ENCODE measurements at regions not wholly inside any gene's neighbourhood (a gene's known extent, or its start where the extent isn't known, plus 50 kb on each side); places are given as distances from the start of the nearest gene placed in this dataset.

DNA sequence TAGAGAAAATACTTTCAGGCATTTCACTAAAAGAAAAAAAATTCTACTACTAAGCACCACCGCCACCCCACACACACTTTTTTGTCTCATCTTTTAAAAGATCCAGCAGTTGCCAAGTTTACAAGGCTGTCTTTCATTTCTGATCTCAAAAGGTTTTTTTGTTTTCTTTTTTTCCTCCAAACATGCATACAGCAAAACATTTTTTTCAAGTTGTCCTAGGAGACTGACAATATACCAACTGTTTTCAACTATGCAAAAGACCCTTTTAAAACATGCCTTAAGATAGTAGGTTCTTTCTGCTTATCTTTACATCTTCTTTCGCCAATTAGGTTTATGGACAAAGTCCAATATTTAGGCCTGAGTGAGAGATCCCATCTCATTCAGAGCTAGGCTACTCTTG, 65.2 kb downstream of the HMHB1 start:
- CTCF ChIA-PET = no interaction called here
- BruUV-seq (replicated peaks) = no TSS peak

DNA sequence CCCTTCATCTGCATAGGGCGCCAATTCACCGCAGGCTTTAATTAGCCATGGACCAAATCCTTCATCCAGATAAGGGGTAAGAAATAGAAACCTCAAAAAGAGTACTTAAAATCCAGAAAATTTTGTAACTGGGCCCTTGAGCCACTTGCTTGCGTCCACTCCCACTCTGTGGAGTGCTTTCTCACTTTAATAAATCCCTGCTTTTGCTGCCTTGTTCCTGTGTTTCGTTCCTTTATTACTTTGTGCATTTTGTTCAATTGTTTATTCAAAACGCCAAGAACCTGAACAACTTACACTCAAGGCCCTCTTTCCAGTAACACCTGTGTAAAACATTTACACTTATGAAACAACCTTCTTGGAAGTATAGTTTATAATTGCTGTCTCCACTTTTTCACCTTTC, 66.5 kb downstream of the HMHB1 start:
- peaks cover 7% of the 10 kb centered on the region for H3K4me1 Mint-ChIP-seq (ENCODE audit: low read depth, unreplicated experiment)
- H3K27me3 Mint-ChIP-seq (ENCODE audit: unreplicated experiment) = no peaks in the 10 kb centered on the region
- H3K27ac Mint-ChIP-seq (ENCODE audit: unreplicated experiment) = no peak overlapping the region
- H3K36me3 Mint-ChIP-seq (ENCODE audit: insufficient read depth, unreplicated experiment) = no peaks in the 10 kb centered on the region
- H3K9me3 Mint-ChIP-seq (ENCODE audit: low read depth, unreplicated experiment) = peaks cover 3% of the 10 kb centered on the region
- intact Hi-C loops (cut with micrococcal nuclease; ENCODE audit: unreplicated experiment) = no loop called here
- BruUV-seq (replicated peaks) = no TSS peak
- TF ChIP-seq, protein P1, sequence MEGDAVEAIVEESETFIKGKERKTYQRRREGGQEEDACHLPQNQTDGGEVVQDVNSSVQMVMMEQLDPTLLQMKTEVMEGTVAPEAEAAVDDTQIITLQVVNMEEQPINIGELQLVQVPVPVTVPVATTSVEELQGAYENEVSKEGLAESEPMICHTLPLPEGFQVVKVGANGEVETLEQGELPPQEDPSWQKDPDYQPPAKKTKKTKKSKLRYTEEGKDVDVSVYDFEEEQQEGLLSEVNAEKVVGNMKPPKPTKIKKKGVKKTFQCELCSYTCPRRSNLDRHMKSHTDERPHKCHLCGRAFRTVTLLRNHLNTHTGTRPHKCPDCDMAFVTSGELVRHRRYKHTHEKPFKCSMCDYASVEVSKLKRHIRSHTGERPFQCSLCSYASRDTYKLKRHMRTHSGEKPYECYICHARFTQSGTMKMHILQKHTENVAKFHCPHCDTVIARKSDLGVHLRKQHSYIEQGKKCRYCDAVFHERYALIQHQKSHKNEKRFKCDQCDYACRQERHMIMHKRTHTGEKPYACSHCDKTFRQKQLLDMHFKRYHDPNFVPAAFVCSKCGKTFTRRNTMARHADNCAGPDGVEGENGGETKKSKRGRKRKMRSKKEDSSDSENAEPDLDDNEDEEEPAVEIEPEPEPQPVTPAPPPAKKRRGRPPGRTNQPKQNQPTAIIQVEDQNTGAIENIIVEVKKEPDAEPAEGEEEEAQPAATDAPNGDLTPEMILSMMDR (IDR thresholded peaks at IDR 0.05; ENCODE audit: unreplicated experiment) = no peak
- CTCF ChIA-PET = interaction anchor here (0.7 kb wide), 1 partner anchor 9 kb away, joined by 3 read pairs; no protein-coding TSS in a partner anchor
- no peak overlapping the region for H3K4me3 Mint-ChIP-seq (ENCODE audit: low read depth, unreplicated experiment)
- no peak for DNase-seq

More for the DNA sequence above, 65.2 kb downstream of the HMHB1 start:
- H3K9me3 Mint-ChIP-seq (ENCODE audit: low read depth, unreplicated experiment) = peaks cover 3% of the 10 kb centered on the region
- intact Hi-C loops (cut with micrococcal nuclease; ENCODE audit: unreplicated experiment) = no loop called here
- H3K36me3 Mint-ChIP-seq (ENCODE audit: insufficient read depth, unreplicated experiment) = no peaks in the 10 kb centered on the region
- DNase-seq = no peak
- peaks cover 7% of the 10 kb centered on the region for H3K4me1 Mint-ChIP-seq (ENCODE audit: low read depth, unreplicated experiment)
- no peak overlapping the region for H3K4me3 Mint-ChIP-seq (ENCODE audit: low read depth, unreplicated experiment)
- H3K27ac Mint-ChIP-seq (ENCODE audit: unreplicated experiment) = no peak overlapping the region
- TF ChIP-seq, protein P1 (IDR thresholded peaks at IDR 0.05; ENCODE audit: unreplicated experiment) = no peak
- no peaks in the 10 kb centered on the region for H3K27me3 Mint-ChIP-seq (ENCODE audit: unreplicated experiment)

- peaks cover 7% of the 10 kb centered on the region for H3K4me1 Mint-ChIP-seq (ENCODE audit: low read depth, unreplicated experiment)
- no peaks in the 10 kb centered on the region for H3K27me3 Mint-ChIP-seq (ENCODE audit: unreplicated experiment)
- H3K36me3 Mint-ChIP-seq (ENCODE audit: insufficient read depth, unreplicated experiment) = no peaks in the 10 kb centered on the region
- BruUV-seq (replicated peaks) = no TSS peak
- no peak overlapping the region for H3K27ac Mint-ChIP-seq (ENCODE audit: unreplicated experiment)
- TF ChIP-seq, protein P1 (IDR thresholded peaks at IDR 0.05; ENCODE audit: unreplicated experiment) = no peak
- no peak overlapping the region for H3K4me3 Mint-ChIP-seq (ENCODE audit: low read depth, unreplicated experiment)
- intact Hi-C loops (cut with micrococcal nuclease; ENCODE audit: unreplicated experiment) = no loop called here
- H3K9me3 Mint-ChIP-seq (ENCODE audit: low read depth, unreplicated experiment) = peaks cover 3% of the 10 kb centered on the region
- CTCF ChIA-PET = no interaction called here
- DNase-seq = no peak
Observed at GRCh38 chr5:143879646-143880045, 67.7 kb downstream of the HMHB1 start.

- peaks cover 7% of the 10 kb centered on the region for H3K4me1 Mint-ChIP-seq (ENCODE audit: low read depth, unreplicated experiment)
- intact Hi-C loops (cut with micrococcal nuclease; ENCODE audit: unreplicated experiment) = no loop called here
- H3K27me3 Mint-ChIP-seq (ENCODE audit: unreplicated experiment) = no peaks in the 10 kb centered on the region
- TF ChIP-seq, protein P1 (IDR thresholded peaks at IDR 0.05; ENCODE audit: unreplicated experiment) = no peak
- CTCF ChIA-PET = no interaction called here
- no peak overlapping the region for H3K4me3 Mint-ChIP-seq (ENCODE audit: low read depth, unreplicated experiment)
- no peak overlapping the region for H3K27ac Mint-ChIP-seq (ENCODE audit: unreplicated experiment)
- H3K36me3 Mint-ChIP-seq (ENCODE audit: insufficient read depth, unreplicated experiment) = no peaks in the 10 kb centered on the region
- BruUV-seq (replicated peaks) = no TSS peak
- no peak for DNase-seq
- H3K9me3 Mint-ChIP-seq (ENCODE audit: low read depth, unreplicated experiment) = peaks cover 3% of the 10 kb centered on the region
Observed at GRCh38 chr5:143880178-143880577, 68.2 kb downstream of the HMHB1 start.

Measured in Calu3 (cell line).